ENCODE measurements at regions not wholly inside any gene's neighbourhood (a gene's known extent, or its start where the extent isn't known, plus 50 kb on each side); places are given as distances from the start of the nearest gene placed in this dataset.
A peak's percentile ranks its signal among the peaks of the same experiment; 100 is the strongest.

DNA sequence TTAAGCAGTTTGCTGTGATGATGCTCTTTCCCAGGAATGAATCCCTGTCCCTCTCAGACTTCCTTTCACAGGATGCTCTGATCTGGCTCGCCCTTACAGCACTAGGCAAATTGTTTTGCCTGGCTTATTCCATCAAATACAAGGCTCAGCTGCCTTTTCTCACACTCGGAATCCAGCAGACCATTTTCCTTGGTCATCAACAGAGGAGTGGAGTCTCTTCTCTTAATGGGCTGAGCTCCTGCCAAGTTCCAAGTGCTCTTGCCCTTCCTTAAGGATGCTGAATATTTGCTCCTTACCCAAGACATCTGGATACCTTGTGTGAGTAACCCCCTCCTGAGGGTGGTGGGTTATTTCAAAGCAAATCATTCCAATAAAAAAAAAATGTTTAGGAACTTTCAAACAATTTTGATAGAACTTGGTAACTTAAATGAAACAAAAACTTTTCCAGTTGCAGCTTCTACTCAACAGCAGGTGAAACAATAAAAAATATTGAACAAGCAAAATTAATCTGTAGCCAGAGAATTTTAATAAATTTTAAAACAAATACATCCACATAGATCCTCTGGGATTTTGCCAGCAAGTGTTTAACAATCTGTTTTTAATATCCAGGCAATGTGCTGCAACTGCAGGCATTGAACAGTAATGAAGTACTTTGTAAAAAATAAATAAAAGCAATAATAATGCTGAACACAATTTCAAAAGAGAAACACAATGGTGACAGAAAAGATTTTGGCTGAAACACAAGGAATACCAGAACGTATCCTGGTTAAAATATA is 264.0 kb upstream of the FAR2 start:
- no peak for DNase-seq

DNA sequence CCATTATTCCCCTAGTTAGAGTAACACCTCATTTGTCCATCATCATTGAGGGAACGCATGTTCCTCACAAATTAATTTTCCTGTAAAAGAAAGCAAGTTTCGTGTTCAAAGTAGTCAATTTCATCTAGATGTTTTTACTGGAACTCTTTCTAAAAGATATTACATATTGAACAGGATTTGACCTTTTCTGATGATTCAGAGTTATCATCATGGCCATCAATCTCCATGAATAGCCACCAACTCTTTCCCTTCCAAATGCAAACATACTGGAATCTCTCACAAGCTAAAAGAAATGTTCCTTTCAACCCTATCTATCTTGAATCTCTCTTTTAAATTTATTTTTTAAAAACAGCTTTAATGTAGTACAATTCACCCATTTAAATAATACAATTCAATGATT is 263.1 kb upstream of the FAR2 start:
- DNase-seq, result no peak

DNA sequence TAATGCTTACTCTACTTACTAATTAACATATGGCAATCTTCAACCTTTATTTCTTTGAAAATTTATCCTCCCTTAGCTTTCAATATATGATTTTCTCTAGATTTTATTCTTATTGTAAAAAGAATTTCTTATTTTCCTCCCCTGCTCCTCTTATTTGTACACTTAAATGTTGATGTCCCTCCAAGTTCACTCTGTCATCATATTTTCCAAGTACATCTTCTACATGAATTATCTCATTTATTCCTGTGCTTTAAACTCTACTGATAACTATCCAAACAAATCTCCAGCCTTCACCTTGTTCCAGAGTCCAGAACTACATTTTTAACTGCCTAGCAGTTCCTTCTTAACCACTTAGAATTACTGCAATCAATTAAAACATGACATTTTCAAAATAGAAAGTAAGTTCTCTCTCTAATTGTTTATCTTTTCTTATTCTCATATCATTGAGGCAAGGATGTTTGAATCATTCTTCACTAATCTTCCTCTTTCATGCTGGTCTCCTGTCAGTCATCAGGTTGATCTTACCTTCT is 261.6 kb upstream of the FAR2 start:
- DNase-seq, result no peak

DNA sequence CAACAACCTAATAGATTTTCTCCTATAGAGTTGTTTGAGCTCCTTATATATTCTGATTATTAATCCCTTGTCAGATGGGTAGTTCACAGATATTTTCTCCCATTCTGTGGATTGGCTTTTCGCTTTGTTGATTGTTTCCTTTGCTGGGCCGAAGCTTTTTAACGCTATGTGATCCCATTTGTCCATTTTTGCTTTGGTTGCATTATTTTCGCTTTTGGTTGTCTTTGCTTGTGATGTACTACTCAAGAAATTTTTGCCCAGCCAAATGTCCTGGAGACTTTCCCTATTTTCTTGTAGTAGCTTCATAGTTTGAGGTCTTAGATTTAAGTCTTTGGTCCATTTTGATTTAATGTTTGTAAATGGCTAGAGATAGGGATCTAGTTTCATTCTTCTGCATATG is 258.4 kb upstream of the FAR2 start:
- DNase-seq, result no peak

DNA sequence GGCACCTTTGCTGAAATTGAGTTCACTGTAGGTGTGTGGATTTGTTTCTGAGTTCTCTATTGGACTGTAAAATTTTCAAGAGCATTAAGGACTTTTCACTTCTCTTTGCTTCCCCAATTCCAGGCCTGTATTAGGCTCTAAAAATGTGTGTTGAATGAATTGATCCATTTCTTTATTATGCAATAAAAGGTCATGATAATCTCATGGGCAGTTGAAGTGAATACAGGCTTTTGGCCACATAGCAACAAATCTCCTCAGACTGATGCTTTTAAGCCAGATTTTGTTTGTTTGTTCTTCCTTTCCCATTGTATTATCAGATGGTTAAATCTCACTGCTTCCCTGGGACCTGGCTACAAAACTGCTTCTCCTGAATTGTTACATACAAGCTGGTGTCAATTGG is 258.0 kb upstream of the FAR2 start:
- no peak for DNase-seq

DNA sequence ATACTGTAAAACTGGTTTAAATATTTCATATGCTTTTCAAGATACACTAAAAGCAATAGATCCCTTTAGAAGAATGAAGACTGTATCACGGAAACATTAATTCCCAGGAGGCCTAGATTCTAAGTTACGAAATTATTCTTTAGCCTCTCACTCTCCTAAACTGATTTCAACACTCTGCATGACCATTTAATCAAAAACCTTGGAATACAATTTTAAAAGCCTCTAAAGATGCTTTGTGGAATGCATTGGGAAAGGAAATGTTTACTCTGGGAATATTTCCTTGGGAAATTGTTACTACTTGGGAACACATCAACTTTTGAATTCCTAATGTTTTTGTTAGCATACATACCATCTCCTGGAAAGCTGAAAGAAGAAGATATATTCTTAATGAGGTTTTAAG is 255.7 kb upstream of the FAR2 start:
- DNase-seq, result no peak

DNA sequence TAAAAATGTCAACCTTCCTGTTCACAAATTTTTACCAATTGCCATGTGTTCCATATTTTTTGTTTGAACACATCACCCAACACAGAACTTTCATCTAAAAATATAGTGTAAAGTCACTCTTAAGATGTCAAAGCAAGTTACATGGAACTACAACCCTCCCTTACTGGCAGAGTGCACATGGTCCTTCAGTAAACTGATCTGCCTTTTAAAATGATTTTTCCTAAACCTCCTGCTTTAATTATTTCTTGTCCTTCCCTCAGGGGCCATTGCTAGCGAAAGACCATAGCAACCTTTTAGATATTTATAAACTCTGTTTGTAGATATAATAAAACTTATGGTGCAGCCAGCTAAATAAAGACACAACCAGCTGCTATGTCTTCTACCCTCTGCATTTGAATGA is 255.2 kb upstream of the FAR2 start:
- DNase-seq, result no peak

DNA sequence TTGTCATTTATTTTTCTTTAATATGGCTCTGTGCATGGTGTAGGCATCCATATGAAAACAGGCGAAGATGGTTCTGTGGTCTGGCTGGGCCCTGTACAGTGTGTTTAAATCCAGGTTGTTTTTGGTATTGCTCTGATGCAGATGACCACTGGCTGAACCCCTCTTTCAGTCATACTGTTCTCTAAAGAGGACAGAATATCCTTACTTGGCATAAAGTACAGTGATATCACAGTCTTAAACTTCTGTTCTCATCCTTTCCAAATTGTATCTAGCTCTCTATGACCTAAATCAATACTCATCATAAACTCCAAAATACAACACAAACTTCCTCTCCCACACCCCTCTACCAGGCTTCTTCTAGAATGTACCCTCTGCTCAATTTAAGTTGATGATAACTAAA is 252.7 kb upstream of the FAR2 start:
- DNase-seq, result no peak

DNA sequence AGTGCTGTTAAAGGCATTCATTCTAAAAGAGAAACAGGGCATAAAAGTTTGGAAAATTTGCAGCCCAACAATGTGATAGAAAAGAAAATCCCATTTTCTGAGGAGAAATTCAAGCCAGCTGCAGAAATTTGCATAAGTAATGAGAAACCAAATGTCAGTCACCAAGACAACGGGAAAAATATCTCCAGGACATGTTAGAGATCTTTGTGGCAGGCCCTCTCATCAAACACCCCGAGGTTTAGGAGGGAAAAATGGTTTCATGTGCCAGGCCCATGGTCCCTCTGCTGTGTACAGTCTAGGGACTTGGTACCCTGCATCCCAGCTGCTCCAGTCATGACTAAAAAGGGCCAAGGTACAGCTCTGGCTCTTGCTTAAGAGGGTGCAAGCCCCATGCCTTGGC is 251.0 kb upstream of the FAR2 start:
- DNase-seq, result no peak

DNA sequence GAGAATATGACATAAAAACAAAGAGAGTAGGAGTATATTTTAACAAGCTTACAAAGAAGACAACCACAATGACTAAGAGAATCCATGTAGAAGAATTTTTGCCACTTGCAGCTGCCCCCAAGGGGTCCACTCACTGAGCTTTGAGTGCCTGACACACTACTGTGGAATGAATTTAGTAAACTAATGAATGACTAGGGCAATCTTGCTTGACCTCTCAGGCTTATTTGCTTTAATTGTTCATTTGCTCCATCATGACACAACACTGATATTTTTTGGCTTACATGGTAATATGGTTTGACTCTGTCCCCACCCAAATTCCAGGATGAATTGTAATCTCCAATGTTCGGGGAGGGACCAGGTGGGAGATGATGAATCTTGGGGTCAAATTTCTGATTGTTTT is 249.1 kb upstream of the FAR2 start:
- no peak for DNase-seq

DNA sequence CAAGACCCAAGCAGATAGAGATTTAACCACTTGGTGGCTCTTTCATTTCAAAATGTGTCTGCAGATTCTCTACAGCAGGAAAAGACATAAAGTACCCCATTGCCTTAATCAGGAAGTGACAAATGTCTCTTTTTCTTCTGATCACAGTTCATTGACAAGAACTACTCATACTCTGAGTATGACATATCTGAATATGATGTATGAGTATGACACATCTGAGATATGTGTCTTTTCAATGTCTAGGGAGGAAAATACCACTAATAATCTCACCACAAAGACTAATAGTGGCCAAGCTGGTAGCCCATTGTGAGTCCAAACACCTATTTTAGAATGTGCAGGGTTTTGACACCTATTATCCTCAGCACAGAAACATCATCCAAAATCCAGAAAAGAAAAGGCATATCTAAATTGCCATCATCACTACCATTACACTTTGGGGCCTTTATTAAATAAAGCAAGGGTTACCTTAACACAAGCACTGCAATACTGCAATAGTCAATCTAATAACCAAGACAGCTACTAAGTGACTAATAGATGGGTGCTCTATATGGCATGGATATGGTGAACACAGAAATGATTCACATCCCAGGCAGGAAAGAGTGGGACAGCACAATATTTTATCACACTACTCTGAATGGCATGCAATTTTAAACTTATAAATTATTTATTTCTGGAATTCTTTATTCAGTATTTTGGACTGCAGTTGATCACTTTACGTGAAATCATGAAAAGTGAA is 243.7 kb upstream of the FAR2 start:
- DNase-seq, result no peak

DNA sequence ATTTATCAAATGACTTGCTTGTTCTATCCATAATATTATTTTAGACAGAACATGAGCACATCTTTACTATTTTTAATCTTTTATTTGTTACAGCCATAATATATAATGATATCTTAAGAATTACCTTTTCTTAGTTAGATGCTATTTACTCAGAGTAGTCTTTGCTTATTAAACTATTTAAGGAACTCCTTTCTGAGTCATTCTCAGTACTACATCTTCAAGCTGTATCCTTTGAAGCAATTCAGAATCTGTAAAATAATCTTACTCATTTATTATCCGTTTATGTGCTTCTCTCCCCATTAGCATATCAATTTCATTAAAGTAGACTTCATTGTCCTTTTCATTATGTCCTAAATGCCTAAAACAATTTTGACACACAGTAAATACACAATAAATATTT is 240.4 kb upstream of the FAR2 start:
- no peak for DNase-seq

DNA sequence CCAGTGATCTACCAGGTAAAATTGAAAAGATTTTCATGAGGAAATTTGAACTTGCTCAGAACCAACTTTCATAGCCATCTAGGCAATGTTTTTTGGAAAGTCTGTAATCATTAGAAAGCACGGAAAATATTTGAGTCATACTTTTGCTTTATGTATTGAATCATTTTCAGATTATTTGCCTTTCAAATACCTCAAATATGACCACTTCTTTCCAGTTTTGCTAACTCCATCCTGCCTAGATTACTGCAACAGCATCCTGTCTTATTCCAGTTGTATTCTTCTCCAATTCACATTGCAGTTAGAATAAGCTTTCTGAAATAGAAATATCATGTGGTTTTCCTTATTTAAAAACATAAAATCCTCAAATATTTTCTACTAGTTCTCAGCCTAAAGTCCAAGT is 239.8 kb upstream of the FAR2 start:
- DNase-seq, result no peak

DNA sequence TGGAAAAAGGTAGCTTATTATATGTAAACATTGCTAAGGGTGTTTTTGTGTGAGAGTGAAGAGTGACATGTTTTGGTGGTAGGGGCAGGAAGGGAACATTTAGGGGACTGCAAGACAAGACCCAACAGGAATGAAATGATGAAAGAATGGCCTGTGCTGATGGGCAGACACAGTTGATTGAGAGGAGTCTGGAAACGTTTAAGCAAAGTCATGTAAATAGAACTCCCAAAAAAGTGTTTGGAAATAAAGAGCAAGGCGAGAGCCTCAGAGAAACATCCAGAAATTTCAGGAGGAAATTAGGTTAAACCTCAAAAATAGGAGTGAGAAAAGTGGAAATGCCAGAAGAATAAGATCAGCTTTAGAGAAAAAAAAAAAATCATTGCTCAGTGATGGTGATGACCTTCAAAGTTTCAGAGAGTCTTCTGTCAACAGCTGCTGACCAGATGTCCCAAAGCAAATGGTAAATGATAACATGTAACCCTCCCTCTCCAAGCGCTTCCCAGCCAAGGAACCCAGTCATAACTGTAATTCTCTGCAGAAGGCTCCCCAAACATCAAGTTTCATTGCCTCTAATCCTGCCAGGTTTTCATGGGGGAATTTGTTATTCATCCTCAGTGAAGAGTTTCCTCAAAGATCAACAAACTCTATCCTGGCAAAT is 223.2 kb upstream of the FAR2 start:
- DNase-seq, result no peak

DNA sequence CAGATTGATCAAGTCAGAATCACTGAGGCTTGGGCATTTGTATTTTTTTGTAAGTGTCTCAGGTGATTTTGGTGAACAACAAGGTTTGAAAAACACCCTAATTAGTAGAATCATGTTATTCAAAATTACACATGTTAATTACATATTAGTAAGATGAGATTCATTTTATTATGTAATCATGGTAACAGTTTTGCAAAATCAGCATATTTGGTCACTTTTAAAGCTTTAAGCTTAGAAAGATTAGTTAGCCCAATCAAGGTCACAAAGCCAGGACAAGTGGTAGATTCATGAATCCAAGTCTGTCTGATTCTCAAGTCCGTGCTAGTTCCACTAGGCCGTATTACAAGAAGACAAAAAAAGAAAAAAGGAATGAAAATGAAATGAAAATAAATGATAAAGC is 218.4 kb upstream of the FAR2 start:
- DNase-seq, result no peak

DNA sequence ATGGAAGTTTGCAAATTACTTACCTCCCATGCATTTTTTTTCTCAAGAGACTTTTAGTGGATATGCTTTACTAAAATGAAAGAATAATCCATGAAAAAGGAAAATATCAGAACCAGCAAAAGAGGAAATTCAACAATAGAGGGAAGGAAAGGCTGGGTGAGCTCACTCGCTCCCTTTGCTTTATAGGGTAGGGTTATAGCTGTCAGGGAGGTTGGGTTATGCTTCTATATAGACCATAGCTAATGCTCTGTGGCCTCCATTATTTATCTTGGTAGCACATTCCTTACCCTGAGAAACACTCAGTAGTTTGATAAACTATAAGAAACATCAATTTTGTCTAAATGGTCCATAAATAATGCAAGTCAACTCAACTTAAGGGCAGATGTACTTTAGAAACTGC is 215.9 kb upstream of the FAR2 start:
- no peak for DNase-seq

DNA sequence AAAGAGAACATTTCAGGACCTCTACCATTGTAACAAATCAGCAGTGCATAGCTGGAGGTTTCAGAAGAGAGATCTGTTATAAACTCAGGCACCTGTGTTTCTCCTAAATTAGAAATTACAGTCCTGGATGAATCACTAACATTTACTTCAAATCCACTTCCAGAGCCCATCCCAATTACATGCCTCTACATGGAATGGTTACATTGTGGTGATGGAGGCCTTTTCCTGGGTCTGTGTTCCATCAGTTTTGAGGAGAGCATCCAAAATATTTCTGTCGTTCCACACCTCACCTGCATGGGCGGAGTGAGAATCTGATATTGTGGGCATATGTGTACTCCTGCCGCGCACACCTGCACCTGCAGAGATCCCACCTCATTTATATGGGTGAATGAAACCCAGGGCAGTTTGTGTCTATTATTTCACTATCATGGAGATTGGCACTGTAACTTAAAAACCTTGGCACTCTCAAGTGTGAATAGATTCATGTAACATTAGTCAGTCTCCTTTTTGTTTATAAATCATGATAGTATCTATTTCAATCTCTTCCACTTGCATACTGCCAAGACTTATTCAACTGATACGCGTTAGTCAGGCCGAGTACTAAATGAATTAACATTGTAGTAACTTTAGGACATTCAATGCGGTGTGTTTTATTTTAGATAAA is 215.1 kb upstream of the FAR2 start:
- DNase-seq, result no peak

DNA sequence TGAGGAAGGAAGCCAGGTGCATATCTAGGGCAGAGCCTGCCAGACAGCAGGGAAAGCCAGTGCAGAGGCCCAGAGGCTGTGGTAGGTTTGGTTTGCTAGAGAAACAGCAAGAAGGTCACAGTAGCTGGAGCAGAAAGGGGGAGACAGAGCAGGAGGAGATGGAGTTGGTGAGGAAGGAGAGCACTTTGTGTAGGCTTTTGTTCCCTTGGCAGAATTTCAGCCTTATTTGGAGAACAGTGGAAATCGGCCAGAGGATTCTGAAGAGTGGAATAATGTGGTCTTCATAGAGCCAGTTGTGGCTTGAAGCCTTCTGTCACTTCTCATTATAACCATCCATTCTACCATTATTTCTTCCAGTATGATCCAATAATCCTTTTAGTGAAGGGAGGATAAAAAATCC is 212.9 kb upstream of the FAR2 start:
- no peak for DNase-seq

DNA sequence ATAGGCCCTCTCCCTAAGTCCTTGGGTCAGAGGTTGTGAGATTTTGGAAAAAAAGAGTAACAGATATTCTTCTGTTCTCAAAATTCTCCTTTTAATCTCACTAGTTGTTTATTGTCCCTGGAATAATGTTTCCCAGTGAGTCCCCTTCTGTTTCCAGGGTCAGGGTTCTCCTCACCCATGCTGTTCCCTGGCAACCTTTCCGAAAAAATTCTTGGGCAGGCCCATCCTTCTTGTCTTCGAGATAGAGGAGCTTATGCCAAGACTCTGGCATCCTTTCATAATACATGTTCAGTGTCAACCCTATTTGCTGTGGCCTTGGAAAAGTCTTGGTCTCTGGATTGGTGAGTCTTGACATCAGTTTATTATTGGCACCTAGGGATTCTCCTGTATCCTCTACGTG is 212.4 kb upstream of the FAR2 start:
- DNase-seq, result no peak

DNA sequence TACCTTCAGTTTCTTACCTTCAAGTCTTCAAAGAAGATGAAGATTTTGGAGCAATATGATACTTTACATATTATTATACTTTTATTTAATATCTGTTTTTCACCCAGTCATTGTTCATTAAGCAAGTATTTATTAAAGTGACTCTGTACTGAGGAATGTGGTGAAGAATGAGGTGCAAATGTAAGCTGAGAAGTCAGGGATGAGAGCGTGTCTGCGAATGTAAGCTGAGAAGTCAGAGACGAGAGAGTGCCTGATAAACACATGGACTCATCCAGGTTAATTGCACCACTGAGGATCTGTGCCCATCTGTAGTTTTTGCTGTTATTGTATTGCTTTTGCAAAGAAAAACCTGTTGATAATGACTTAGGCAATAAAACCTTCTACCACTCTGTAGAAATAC is 211.9 kb upstream of the FAR2 start:
- peak; percentile 14 for DNase-seq

DNA sequence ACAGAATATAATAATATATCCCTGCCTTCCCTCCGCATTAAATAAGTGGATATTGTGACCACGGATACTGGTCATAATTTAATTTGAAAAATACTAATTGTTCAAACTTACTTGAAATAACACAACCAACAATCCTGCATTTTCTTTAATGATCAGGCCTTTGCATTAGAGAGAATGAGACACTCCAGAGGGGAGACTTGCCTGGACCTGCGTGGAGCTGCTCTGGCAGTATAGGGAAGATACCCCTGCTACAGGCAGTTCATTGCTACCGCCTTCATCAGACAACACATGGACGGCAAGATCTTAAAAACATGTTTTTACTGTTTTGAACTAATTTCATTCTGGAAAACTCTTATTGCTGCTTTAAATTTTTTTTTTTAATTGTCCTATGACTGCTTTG is 211.0 kb upstream of the FAR2 start:
- no peak for DNase-seq

DNA sequence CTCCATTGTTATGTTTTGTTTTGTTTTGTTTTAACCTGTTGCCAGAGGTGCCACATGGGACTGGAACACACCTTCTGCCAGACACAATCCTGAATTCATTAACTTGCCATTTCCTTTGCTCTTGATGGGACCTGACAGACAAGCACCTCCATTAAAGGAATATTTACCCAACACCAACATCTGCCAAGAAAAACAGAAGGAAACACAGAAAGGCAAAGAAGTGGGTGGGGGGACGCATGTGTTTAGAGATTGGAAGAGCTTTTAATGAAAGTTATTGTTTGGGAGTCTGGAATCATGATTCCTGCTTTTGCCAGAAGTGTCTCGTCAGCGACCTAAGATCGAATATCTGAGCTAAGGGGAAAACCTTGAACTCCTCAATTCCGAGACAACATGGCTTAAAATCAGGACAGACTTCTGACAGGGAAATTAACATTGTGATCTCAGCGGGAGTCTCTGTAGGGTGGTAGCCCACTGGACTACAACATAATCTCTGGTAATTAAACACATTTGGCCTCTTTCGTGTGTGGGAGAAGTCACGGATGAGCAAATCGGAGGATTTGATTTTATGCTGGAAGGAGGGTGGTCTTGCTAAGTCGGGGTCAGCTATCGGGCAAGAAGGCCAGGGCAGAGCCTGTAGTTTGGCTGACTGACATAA is 210.4 kb upstream of the FAR2 start:
- peak; percentile 21 for DNase-seq

All from left kidney (tissue), 1 donor.